Keratinocyte (primary cell): ENCODE measurements at regions not wholly inside any gene's neighbourhood (a gene's known extent, or its start where the extent isn't known, plus 50 kb on each side); places are given as distances from the start of the nearest gene placed in this dataset.

ENCODE experiments used
- CTCF ChIP-seq, 3 experiments: IDR thresholded peaks in 1 of 3; conservative IDR thresholded peaks in 1 of 3; optimal IDR thresholded peaks in 1 of 3; 2 replicates in 2 of 3; 3 replicates in 1 of 3; pipeline versions ENCODE3 to v1.5.1; 2011; ENCODE audit warnings: low read length in 3 of 3, mild to moderate bottlenecking in 3 of 3, moderate library complexity in 2 of 3, control low read depth in 1 of 3, inconsistent platforms in 1 of 3; ENCODE audit not compliant: insufficient read depth in 2 of 3; ENCODE audit errors: extremely low read depth in 1 of 3
- EZH2 ChIP-seq: IDR thresholded peaks from one replicate; pipeline ENCODE4 v1.6.1; 2012; ENCODE audit warnings: inconsistent platforms, mild to moderate bottlenecking, low read length, moderate library complexity

GRCh38 chr18:61953161-61953560 is 60.4 kb upstream of the RNF152 start:
- TF ChIP-seq CTCF (optimal IDR thresholded peaks at IDR 0.05 in 1 of 3, IDR thresholded peaks at IDR 0.05 in 1 of 3, conservative IDR thresholded peaks at IDR 0.05 in 1 of 3; ENCODE audit: extremely low read depth in 1 of 3, insufficient read depth in 2 of 3, low read length in 3 of 3) (no peak), EZH2 (no peak)
